Frontal cortex (tissue), 3 donors: ENCODE measurements at regions not wholly inside any gene's neighbourhood (a gene's known extent, or its start where the extent isn't known, plus 50 kb on each side); places are given as distances from the start of the nearest gene placed in this dataset.
"Not testable (repeated sequence)": the region's sequence is repeated elsewhere in the genome, so short reads cannot be mapped to it uniquely, and the experiment has no call there.

Source experiments
- DNase-seq, 2 donors: peaks; one replicate each; pipeline ENCODE4 v3.0.0; 2012; ENCODE audit warnings: low spot score in 2 of 2
- FAIRE-seq: peaks from 2 replicates; lab custom pipeline; 2012; peaks lifted over from hg19 to GRCh38; lab: Jason Lieb, UNC
- donor health status: control.
- donor health status: control.
- donor health status: control.

DNA sequence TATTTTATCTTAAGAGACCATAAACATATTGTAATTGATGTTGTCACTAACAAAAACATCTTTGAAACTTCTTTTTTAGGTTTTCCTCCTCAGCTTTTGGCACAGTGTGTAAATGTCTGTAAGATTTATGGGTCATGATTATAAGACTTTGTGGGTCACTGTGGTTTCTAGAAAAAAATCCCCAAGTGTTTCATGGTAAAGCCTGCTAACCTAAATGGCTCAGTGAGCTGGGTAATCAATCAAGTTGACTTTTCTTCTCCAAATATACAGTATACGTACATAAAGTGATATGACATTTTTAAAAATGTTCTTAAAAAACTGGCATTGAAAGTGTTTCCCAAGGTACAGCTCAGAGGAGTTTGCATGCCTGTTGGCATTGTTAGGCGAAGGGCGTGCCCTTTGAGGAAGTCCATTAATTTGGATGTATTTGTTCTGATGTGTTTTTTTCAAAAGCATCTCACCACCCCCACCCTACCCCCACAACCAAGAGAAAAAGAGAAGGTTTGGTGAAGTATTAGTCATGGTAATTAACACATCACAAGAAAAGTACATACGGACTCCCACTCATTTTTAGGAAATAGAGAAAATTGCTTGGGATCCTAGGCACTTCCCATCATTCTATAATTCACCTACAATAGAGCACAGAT is 385.4 kb upstream of the LRRC3B start:
- DNase-seq (no peak), FAIRE-seq (no peak)

DNA sequence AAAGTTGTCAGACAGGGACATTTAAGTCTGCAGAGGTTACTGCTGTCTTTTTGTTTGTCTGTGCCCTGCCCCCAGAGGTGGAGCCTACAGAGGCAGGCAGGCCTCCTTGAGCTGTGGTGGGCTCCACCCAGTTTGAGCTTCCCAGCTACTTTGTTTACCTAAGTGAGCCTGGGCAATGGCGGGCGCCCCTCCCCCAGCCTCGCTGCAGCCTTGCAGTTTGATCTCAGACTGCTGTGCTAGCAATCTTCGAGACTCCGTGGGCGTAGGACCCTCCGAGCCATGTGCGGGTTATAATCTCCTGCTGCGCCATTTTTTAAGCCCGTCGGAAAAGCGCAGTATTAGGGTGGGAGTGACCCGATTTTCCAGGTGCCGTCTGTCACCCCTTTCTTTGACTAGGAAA is 378.0 kb upstream of the LRRC3B start:
- DNase-seq, FAIRE-seq: not testable (repeated sequence)

DNA sequence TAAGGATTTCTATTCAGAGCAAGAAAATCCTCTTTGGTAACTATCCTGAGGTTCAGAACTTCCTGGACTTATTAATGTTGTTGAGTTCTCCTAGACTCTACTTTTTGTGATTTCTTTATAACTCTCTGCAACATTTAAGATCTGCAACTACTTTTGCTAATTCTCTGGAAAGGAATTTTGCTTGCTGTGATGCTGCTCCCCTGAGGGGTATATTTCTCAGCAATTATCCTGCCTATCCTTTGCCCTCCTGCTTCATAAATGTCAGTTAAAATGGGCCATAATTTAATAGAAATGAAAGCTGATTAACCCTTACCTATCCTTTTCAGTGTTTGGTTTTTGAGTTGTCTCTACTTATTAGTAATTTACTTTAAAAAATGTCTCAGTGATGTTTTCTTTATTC is 377.3 kb upstream of the LRRC3B start:
- DNase-seq (no peak), FAIRE-seq (no peak)

DNA sequence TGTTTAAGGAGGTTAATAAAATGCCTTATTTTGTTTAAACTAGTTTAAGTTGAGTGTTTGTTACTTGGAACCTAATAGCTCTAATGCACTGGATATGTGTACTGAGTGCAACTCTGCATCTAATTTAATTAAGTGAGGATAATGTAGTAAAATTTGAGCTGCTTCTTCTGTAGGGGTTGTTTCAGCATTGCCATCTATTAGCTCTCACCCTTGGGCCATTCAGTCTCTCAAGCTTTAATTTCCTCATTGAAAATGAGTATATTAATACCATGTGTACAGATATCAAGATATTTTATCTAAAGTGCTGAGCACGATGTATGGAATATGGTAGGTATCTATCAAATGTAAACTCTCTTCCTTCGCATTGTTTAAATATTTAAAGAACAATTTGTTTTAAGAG is 375.7 kb upstream of the LRRC3B start:
- no peak for DNase-seq
- no peak for FAIRE-seq

DNA sequence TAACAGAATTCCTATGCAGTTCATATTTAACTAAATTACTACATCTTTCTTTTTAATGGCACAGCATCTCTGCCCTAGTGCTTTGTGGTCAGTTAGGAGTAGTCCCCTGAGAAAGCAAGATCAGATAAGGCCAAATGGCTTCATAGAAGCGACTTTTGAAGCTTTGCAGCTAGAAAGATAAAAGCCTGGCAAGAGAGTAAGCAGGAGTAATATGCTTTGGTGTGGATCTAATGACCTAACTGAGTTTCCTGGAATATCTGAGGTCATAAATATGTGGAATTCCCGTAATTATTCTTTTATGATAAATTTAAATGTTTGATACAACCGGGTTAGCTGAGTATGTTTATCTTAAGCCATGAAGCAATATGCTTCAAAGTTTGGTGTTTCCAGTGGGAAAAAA is 374.9 kb upstream of the LRRC3B start:
- FAIRE-seq (no peak), DNase-seq (no peak)

DNA sequence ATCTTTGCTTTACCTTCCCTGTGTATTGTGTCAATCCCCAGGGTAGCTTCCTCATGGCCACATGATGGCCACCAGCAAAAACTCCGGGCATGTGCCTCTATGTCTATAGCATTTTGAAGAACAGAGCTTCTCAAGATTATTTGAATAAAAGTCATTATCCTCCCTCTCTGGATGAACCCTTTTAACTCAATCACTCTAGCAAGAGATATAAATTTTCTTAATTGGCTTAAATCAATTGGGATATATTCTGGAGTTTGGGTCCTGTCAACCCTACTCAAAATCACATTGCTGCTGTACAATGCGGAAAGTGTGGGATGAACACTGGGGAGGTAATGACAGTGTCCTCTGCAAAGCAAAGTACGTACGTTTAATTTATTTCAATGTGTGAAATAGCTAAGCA is 370.6 kb upstream of the LRRC3B start:
- FAIRE-seq (no peak), DNase-seq (no peak)

DNA sequence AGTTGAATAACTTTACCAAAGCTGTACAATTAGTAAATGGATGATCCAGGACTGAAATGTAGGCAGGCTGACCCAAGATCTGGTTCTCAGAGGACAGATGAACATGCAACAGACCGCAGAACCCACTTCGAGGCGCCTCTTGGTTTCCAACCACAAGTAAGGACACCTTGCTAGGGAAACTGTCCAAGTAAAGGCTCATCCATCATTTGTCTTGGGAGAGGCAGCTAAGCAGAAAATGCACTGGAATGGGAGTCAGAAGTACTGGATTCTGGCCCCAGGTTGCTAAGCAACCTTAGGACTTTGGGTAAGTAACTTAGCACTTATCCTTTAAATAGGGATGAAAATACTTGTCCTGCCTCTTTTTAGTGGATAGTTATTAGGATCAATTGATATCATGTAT is 366.3 kb upstream of the LRRC3B start:
- DNase-seq (no peak), FAIRE-seq (no peak)

DNA sequence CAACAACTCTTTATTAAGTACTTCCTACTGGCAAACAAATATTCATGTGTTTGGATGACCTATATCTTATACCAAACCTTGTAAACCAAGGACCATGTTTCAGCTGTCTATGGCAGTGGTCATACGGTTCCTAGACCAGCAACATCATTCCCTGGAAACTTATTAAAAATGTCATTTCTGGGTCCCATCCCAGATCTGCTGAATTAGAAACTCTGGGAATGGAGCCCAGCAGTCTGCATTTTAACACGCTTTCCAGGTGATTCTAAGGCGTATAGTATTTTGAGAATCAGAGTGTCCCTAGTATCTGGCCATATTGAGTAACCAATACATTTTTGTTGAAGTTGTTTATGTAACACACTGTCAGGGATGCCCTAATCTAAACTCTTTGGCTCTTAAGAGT is 363.4 kb upstream of the LRRC3B start:
- DNase-seq: no peak
- no peak for FAIRE-seq

DNA sequence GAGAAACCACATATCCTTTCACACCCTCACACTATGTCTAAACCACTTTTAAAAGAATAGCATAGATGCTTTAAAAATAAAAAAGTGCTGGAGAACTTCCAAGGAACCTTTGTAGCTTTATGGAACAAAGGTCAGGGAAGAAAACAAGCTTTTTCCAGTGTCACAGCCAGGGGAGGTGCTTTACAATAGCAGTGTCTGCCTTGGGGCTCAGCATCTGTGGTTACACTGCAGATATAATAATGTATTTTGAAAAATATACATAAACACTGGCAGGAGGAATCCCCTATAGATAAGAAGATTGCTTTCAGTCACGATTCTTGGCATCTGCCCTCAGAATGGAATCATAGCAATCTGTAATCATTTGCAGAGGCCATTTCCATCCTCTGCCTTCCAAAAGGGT is 362.4 kb upstream of the LRRC3B start:
- FAIRE-seq (no peak), DNase-seq (no peak)

DNA sequence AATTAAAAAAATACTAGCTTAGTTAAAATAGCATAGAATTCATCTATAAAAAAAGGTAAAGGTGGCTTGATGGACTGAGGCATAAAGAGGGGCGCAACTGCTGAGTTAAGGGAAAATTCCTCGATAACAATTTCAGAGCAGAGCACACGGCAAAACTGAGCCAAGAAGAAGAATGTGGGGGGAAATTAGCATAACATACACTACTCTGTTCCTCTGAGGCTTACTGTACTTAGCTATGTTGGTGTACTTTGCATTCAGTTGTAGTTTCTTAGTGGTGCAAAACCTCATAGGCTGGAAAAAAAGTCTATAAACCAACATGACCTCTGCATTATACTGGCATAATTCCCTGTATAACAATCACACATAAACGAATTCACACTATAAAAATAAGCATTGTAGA is 357.9 kb upstream of the LRRC3B start:
- FAIRE-seq: no peak
- DNase-seq: no peak

DNA sequence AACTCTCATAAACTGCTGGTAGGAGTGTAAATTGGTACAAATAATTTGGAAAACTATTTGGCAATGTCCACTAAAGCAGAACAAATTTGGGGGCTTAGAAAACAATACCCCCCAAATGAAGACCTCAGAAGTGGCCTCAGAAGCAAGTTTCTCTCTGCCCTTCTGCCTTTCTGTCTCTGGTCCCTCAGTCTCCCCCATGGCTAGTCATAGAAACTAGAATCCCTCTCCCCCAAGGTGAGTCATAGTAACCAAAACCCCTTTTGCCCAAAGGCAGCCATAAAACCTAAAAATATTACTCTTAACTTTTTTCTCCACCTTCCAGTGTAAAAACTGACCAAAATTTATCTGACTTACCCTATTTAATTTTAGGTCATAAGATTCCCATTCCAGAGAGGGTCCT is 350.7 kb upstream of the LRRC3B start:
- no peak for DNase-seq
- FAIRE-seq: no peak

DNA sequence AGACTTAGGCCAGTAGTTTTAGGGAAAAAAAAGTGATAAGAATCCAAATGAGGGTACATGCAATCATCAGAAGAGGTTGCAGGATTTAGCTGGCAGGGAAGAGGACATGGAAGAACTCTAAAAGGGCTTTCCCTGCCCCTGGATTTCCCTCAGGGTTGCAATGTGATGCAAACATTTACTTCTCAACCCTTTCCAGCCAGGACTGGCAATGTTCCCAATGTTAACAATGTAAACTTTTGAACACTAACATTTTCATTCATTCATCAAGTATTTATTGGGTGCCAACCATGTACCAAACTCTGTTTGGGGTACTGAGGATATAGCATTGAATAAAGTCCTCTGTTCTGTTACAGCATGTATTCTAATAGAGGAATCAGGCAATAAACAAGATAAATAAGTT is 349.4 kb upstream of the LRRC3B start:
- no peak for DNase-seq
- FAIRE-seq: no peak

DNA sequence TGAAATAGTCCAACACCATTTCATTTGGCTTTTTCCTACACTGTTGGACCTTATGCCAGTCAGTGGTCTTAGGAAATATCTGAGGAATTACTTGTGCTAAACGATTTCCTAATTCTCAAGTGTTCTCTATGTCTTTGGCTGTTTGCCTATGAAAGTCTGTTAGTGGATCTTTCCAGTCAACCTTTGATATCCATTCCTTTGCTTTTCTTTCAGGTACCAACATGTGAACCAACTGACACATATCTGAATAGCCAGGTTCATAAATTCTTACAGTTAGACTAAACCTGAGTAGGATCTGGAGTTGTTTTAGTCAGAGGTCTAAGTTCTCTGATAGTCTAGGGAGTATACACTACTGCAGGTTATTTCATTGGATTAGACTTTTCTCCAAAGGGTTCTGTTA is 343.5 kb upstream of the LRRC3B start:
- FAIRE-seq (no peak), DNase-seq (no peak)

DNA sequence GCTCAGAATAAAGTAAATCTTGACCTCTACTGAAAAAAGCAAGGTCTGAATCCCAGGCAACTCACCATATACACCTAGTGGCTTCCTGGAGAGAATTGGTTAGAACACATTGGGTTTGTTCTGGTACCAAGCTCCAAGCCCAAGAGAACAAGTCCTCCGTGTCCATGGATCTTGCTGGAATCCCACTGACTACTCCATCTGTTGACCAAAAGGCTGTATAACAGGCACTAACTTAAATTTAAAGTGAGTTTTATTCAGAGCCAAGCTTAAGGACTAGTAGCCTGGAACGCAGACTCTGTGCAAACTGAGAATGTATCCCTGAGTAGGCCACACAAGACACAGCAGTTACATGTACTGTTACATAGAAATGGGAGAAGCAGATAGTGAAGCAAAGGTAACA is 342.1 kb upstream of the LRRC3B start:
- no peak for FAIRE-seq

DNA sequence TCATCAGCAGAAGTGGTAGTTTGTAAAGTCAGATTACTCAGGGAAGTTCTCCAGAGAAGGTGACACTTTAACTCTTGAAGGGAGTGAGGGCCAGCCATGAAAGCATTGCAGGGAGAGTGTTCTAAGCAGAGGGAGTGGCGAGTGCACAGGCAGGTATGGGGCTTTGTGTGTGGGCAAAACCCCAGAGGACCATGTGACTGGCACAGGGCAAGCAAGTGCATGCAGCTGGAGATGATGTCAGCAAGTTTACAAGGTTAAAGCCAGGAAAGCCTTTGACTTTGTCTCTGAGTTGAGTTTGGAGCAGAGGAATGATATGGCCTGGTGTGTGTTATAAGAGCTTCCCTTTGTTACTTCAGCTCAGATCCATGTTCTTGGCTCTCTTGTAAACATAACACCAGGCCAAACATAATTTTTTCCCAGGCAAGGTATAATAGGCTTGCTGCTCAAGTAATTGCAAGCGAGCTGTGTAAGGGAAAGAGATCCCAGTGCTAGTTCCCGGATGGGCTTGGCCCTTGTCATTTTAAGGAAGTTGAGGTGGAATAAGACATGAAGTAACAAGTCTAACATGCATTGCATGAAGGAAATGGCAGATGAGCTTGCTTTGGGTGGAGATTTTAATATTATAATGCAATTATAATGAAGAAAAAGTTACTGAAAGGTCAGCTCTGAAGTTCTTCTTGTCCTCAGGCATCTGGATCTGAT is 341.1 kb upstream of the LRRC3B start:
- FAIRE-seq: no peak
- no peak for DNase-seq

More for the DNA sequence above, 342.1 kb upstream of the LRRC3B start:
- DNase-seq: no peak

DNA sequence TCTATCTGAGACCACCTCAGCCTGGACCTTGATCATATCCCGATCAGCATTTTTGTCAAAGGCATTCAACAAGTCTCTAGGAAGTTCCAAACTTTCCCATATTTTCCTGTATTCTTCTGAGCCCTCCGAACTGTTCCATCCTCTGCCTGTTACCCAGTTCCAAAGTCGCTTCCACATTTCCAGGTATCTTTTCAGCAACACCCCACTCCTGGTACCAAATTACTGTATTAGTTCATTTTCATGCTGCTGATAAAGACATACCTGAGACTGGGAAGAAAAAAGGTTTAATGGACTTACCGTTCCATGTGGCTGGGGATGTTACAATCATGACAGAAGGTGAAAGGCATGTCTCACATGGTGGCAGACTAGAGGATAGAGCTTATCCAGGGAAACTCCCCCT is 338.1 kb upstream of the LRRC3B start:
- DNase-seq, FAIRE-seq: not testable (repeated sequence)

DNA sequence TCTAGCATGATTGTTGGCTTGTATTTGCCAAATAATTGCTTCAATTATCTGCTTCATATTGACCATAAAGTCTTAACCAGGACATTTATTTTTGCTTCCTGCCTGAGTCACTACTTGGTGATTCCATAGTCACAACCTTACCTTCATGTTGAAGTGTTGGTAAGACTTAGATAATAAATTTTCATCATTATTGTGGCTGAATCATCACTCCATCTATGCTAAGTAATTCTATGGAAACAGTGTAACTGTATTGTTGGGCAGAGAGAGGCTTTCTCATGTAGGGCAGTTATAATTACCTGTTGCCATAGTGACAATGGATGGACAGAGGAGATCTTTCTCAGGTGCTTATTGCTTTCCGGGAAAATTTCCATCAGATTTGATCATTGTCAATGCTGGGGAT is 330.7 kb upstream of the LRRC3B start:
- DNase-seq: no peak
- no peak for FAIRE-seq

DNA sequence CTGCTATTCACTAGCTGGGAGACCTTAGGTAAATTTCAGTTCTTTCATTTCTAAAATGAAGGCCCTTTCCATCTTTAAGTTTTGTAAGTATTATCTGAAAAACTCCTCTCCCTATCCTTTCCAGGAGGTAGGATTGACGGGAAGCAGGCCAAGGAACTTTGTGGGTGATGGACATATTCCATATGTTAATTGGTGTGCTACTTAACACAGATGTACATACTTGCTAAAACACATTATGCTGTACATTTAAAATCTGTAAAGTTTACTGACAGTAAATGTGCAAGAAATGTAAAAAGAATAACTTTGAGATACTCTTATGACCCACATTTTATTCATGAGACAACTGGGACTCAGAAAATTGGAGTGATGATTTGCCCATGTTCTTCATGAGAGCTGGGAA is 329.8 kb upstream of the LRRC3B start:
- FAIRE-seq (no peak), DNase-seq (no peak)

DNA sequence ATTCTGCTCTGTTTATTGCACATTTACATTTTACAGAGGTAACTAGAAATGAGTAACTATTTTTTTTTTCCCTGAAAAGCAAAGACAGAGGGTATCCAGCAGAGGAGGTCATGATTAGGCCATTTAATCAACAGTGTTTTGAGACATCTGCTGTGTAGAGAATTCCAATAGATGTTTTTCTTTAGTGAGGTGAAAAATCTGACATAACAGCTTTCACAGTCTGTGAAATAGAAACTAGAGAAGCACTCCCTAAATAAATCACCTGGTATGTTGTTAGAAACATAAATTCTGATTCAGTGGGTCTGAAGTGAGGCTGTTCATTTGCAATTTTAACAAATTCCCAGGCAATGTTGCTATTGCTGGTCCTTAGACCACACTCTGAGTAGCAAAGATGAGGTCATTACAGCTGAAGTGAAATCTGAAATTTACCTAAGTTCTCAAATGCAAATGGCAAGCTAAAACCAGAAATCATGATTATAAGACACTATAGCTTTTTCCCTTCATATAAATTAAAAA is 329.2 kb upstream of the LRRC3B start:
- DNase-seq: no peak
- FAIRE-seq: no peak

DNA sequence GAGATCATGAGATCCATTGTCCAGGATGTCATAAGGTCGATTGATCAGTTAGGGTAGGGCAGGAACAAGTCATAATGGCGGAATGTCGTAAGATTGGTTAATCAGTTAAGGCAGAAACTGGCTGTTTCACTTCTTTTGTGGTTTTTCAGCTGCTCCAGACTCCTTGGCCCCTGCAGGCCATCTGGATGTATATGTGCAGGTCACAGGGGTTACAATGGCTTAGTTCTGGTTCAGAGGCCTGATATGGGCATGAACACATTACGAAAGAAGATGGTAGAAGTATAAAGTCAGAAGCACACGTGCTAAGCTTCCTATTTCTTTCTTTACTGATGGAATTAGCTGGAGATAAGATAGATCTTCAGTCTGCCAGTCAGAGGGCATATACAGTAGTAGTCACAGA is 315.4 kb upstream of the LRRC3B start:
- DNase-seq: no peak
- FAIRE-seq: no peak

DNA sequence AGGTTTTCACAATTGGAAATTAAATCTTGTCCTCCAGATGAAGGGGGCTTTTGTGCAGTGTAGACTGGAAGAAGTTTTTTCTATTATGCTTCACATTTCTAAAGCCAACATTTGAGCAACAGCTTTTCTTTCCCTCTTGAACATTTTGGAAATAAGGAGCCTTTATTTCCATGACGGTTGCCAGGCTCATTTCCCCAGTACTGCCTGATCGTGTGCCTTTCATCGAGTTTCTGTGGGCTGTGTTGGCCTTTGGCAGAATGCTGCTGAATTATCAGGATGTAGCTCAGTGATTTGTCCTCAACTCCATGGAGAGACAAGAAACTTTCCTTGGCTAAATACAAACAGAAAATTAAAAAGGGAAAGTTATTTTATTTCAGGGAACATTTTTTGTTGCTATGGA is 314.8 kb upstream of the LRRC3B start:
- FAIRE-seq (no peak), DNase-seq (no peak)

DNA sequence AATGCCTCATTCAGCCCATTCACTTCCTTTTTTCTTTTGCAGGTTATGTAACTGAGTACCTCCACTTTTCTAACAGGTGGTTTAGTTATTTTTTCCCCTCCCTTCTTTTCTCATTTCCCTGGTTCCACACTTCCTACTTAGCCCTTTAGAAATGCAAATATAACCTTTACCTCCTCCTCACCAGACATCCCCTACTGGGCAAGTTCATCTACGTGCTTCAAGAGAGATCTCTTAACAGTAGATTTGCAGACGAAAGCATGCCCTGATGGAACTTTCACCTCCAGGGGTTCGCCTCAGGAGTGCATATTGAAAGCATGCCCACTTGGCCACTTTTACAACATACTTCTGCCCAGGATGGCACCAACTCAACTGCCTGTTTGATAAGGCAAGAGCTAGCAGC is 314.1 kb upstream of the LRRC3B start:
- DNase-seq (no peak), FAIRE-seq (no peak)
